Skin of body (tissue), 1 donor: ENCODE measurements at regions not wholly inside any gene's neighbourhood (a gene's known extent, or its start where the extent isn't known, plus 50 kb on each side); places are given as distances from the start of the nearest gene placed in this dataset.
"Not testable (repeated sequence)": the region's sequence is repeated elsewhere in the genome, so short reads cannot be mapped to it uniquely, and the experiment has no call there.

ENCODE experiments used
- DNase-seq: peaks from one replicate; lab custom pipeline; 2025; lab: John Stamatoyannopoulos, UW

DNA sequence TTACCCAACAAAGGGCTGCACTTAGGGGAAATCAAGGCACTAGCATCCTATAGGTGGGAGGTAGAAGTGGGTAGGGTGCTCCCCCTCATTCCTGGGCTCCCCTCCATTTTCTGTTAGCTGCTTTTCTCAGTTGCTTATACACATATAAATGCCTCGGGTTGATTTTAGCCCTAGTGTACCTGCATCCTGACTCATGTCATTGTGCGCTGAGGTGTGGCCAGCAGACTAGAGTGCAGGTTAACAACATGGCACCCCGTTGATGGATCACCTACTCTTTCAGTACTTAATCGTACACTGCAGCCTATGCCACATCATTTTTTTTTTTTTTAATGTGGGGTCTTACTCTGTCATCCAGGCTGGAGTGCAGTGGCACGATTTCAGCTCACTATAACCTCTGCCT, 144.0 kb upstream of the ITGB1 start:
- no peak for DNase-seq

DNA sequence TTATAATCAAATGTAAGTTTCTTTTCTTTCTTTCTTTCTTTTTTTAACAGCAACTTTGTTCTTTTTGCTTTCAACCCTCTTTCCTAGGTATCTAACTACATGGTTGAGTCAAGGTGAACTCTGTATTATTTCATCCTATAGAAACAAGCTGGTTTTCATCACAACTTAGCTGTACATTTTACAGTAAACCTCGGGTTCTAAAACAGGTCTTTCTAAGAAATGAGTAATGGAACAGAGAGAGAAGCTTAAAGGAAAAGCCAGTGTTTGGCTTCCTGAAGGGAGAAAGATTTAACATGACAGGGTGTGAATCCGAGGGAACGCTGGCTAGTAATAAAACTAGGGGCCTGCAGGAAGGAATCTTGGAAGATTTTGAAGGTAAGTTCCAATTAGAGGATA, 143.4 kb upstream of the ITGB1 start:
- DNase-seq: no peak

DNA sequence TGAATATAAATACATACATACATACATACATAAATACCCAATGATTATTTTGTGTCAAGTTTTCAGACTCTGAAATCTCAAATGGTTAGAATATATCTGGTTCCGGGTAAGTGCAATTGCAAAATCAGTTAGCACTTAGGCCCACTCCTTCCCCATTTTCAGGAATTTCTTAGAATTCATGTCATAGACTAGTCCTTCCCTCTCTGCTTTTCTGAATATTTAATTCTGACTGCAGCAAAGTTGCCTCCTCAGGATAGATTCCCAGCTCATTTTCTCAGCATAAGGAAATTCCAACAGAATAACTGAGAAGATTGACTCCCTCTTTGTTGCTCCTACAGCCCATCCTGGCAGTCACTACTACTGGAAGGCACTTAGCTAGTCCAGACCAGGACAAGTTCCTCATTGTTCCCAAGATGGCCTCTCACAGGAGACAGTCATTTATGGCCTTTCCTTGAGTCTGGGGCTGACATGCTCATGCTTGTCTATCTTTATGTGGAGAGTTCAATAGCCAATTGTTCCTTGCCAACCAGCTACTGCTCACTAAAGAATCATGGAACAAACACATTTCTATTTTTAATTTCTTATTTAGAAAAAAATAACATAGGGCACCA, 142.9 kb upstream of the ITGB1 start:
- DNase-seq: no peak

DNA sequence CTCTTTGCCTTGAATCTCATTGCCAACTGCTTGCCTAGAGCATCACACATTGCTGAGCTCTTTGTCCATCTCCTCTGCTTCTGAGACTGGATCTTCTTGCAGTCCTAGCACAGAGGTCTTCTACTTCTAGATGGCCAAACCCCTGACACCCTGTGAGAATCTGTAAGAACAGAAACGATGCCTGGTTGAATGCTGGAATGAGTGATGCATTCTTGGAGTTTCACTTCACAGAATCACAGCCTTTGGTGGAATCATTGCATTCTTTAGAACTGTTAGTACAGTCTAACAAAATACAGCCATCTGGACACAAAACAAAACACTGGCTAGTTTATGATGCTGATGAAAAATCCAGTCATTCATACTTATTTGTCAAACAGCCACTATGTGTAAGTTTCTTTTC, 141.7 kb upstream of the ITGB1 start:
- DNase-seq: no peak

DNA sequence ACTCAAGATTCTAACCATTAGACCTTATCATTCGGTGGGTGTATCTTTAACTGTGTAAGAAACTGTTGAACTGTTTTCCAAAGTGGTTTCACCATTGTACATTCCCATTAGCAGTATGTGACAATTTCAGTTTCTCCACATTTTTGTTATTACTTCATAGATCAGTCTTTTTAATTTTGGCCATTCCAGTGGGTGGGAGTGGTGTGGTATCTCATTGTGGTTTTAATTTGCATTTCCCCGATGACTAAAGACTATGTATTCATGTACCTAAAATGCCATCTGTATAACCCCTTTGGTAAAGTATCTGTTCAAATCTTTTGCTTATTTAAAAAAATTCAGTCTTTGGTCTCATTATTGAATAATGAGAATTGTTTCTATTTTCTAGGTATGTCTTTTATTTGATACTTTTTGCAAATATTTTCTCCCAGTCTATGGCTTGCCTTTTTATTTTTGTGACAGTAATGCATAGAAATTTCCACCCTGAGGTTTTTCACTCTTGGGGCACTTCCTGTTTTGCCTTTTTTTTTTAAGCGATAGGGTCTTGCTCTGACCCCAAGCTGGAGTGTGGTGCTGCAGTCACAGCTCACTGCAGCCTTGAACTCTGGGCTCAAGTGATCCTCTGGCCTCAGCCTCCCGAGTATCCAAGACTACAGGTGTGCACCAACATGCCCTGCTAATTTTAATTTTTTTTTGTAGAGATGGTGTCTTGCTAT, 141.1 kb upstream of the ITGB1 start:
- DNase-seq: no peak

DNA sequence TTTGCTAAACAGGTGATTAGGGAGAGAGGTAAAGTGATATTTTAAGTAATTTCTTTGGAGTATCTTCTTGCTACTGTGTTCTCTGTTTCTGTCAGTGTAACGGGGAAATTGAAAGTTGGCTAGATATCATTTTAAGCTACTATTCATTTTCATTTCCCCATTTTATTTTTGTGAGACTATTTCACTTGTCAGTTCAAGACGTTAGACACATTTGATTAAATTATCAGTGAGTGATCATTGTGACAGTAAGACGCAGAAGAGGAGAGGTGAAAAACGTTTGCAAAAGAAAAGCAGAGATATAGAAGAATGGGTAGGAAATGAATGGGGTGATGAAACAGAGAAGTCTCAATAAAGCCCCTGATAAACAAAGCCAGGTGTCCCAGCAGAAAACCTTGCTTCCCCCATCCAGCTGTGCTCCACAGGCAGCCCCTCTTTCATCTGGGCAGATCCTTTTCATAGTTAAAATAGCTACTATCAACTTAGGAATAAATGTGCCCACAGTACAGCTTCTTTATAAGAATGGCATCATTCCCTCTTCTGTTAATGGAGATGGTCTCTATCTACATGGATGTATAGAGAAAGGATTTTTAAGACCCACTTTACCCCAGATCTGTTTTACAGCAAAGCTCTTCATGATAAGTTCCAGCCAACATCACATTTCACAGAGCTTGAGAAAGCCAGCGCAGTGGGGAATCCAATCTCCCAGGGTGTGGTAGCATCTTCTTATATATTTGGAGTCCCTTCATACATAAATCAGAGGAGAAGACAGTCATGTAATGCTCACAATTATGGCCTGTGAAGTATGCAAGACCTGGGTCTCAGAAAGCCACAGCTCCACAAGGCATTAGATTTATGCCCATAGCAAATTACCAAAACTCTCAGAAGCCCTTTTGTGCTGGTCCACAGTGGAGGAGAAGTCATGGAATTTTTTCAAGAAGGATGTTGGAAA, 138.1 kb upstream of the ITGB1 start:
- no peak for DNase-seq

DNA sequence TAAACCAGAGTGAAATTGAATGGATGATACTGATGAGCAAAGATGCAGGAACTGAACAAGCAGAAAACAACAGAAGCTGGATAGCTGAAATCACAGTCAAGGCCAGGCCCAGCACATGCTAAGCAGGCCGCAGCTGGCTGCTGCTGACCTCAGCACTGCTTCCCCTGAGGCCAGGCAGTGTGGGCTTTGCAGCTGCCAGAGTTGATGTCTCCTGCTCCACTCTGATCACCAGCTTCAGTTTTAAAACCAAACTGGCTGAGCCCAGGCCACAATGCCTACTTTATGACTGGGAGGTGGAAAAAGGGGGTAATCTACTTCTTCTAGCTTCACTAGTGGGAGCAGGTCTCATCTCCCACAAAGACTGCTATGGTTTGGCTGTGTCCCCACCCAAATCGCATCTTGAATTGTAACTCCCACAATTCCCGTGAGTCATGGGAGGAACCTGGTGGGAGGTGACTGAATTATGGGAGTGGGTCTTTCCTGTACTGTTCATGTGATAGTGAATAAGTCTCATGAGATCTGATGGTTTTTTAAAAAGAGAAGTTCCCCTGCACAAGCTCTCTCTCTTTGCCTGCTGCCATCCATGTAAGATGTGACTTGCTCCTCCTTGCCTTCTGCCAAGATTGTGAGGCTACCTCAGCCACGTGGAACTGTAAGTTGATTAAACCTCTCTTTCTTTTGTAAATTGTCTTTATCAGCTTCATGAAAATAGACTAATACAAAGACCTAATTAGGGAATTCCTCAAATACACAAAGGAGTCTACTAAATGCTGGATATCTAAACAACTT, 136.4 kb upstream of the ITGB1 start:
- DNase-seq: no peak

DNA sequence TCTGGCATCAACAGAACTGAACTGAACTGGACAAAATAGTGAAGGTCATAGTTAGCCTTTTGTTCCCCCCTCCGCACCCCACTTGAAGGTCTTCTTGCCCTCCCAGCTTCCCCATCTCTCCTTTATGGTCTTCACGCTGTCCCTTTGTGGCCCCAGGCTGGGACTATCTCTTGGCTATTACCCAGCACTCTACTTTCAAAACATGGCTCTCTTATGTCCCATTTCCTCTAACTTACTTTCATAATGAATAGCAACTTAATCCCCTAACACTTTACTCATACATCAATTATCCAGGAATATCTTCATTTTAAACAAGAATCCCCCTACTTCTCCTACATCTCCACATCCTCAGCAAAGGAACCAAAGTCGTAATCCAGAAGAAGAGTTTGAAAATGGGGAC, 135.3 kb upstream of the ITGB1 start:
- DNase-seq: no peak

DNA sequence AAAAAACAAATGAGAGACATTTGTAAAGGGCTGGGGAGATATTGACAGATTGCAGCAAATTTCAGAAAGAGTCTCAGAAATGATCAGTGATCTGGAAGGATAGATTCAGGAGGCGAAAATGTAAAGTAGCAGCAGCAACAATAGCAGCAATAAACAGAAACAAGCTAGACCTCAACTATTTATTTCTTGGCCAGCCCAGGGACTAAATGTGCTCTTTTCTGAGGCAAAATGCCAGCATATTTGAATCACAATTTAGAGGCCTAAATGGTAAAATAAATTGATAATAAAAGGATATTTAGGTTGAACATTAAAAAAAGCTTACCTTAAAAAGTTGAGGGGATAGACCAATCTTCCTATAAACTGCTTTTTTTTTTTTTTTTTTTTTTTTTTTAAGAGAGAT, 134.6 kb upstream of the ITGB1 start:
- no peak for DNase-seq

DNA sequence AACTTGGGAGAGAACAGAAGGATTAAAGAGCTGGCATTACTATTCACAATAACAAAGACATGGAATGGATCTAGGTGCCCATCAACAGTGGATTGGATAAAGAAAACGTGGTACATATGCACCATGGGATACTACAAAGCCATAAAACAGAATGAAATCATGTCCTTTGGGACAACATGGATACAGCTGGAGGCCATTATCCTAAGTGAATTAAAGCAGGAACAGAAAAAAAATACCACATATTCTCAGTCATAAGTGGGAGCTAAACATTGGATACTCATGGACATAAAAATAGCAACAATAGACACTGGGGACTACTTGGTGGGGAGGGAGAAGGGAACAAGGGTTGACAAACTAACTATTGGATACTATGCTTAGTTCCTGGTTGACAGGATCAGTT, 133.2 kb upstream of the ITGB1 start:
- DNase-seq: peak; percentile 31

DNA sequence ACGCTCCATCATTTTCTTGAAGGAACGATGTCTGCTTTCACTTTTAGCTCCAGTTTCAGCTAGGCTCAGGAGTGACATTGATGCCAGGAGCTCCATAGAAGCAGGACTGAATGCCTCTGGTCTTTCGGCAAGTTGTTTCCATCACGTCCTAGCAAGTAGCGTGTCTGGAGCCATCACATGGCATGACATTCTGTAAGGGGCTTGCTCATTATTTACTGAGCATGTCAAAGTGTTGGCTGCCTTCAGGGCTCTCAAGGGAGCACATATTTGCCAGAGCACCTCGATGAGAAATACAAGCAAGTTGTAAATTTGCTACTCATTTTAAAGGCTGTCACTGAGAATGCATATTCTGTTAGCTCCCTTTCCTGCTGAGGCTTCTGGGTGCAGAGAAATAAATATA, 131.0 kb upstream of the ITGB1 start:
- DNase-seq: no peak

DNA sequence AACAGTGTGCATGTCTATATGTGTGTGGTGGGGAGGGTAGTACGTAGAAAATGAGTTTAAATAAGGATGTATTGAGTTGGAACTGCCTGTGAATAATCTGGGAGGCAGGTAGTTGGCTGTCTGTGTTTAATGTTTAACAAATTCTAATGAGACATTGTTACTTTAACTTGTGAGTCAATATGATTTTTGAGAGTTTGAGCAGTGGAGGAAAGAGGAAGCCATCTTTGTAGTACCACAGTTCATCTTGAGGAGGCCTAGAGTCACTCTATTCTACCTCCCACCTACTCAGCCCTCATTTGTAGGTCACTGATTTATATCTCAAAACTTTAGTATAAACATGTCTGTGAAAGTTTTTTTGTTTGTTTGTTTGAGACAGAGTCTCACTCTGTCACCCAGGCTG, 129.9 kb upstream of the ITGB1 start:
- no peak for DNase-seq

DNA sequence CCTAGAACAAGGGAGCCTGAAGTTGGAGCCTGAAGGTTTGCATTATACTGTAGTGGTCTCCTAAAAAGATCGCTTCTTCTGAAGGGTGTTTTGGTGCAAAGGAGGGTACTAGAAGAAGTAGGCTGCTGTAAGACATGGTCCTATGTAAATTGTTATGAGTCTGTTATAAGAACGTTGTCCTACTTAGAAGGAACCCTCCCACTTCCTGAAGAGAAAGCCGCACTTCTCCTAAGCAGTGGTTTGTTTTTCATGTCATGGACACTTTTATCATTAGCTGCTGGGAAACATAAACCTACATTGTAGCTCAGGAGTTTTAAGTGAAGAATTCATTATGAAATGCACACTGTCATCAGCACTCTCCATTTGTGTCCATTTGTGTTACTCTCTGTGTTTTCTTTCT, 129.1 kb upstream of the ITGB1 start:
- DNase-seq: no peak

DNA sequence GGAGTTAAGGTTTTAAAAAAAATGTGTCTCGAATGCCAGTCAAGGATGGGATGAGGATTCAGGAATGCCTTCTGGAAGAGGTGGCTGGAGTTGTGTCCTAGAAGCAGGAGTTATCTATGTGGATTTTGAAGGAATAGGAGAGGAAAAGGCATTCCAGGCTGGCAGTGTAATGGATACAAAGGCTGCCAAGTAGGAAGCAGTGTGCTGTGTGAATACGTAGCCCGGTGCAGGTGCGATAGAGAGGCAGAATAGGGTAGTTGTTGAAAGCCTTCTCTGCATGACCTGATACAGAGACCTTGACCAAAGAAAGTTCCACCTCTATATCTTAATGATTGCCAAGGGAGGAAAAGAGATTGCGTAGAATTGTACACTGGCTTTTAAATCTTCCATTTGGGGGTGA, 128.1 kb upstream of the ITGB1 start:
- no peak for DNase-seq

DNA sequence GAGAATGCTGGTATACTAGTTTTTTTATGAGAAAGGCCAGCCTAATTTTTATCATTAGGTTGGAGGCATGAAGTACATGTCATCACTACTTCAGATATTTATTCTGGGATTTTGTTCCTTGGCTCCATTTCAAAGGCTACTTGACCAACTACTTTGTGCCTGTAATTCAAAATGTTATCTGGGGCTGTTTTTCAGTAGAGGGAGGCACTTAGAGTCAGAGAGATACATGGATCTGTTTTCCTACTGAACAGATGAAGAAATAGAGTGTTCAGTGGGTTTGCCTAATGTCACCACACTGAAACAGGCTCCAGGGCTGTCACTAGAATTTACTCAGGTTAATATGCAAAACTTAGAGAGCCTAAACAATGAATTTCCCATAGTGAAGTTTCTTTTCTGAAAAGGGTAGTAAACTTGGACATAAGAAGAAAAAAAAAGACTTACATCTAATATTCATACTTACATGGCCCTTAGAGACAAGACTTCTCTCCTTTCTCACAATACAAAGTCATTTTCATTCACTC, 127.3 kb upstream of the ITGB1 start:
- DNase-seq: no peak

DNA sequence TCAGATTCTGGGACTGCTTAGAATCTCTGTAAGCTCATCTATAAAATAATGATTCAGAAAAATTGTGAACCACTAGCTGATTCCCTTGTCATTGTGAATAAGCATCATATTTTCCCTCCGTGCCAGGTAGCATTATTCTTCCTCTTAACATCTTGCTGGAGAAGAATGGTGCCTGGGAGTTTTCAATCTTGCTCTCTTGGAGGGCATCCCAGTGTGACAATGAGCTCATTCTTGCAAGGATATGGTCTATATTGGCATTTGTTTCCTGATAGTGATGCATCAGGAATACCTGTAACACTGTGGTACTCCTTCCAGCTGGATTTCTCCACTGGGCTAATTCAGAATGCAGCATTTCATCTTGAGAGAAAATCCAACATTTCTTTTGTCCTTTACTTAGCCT, 126.4 kb upstream of the ITGB1 start:
- no peak for DNase-seq

DNA sequence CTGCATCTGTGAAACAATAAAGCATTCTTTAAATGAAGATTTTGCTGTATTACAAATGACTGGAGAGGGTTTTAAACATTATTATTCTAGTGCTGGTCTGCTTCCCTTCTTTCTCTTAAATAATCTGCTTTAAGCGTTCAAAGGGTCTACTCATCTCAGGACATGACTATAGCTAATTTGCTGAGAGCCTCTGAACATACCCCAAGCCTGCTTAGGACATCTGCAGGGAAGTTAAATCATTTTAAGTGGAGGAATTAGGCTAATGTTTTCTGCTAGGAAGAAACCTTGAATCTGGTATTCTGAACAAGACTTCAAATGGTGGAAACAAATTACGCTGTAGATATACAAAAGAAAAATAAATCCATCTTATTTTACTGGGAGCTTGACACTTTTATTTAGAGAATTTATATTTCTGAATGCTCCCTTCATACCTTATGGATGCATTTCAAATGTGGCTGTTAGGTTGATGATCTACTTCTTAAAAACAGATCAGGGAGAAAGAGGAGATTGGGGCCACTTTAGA, 124.4 kb upstream of the ITGB1 start:
- no peak for DNase-seq

DNA sequence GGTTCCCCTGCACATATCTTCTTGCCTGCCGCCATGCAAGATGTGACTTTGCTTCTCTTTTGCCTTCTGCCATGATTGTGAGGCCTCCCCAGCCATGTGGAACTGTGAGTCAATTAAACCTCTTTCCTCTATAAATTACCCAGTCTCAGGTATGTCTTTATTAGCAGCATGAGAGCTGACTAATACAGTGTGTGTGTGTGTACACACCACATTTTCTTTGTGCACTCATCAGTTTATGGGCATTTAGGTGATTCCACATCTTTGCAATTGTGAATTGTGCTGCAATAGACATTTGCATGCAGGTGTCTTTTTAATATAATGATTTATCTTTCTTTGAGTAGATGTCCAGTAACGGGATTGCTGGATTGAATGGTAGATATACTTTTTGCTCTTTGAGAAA, 122.4 kb upstream of the ITGB1 start:
- DNase-seq: not testable (repeated sequence)

DNA sequence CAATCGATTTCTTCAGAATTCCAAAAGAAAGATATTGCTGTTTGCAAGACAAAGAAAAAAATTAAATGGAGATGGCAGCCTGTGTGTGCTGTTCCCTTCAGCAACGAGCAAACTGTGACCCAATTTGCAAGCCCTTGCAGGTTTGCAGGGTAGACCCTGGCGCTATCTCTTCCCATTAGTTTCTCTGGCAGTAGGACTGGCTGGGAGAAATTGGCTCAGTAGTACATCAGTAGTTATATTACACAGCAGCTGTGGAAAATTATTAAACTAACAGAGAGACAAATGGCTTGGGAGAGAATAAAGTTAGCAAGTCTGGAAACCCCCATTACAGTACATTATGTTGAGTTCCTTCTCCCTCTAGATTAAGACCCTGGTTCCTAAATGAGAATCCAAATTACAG, 116.4 kb upstream of the ITGB1 start:
- peak; percentile 45 for DNase-seq

DNA sequence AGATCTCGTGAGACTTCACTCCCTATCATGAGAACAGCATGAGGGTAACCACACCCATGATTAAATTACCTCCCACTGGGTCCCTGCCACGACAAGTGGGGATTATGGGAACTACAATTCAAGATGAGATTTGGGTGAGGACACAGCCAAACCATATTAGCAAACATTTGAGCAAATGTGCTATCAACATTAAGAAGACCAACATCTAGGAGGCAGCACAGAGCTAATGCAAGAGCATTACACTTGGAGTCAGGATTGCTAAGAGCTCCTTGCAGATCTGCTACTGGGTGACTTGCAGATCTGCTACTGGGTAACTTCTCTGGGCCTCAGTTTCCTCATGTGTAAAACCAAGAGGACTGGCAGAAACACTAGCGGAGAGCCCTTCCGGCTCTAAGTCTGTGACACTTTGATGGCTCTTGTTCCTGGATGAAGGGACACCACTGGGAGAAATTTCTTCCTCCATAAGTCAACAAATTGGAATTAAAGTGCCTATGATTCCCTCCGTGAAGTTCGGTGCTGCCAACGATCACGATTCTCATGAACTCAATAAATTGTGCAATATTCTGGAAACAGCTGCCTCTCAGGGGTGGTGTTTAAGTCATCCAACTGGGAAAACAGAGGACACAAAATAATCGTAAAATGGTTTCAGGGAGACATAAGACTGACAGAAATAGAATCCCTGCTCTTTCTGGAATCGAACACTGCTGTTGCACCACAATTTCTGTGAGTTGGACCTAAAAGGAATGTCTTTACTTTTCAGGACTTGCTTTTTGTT, 115.8 kb upstream of the ITGB1 start:
- peak; percentile 45 for DNase-seq
